Stimulated activated CD4-positive, alpha-beta T cell treated with anti-CD3 and anti-CD28 coated beads, Interleukin-12 subunit alpha, Interleukin-12 subunit beta, amount 100 ng/mL, for 48 hours (primary cell): ENCODE measurements at regions not wholly inside any gene's neighbourhood (a gene's known extent, or its start where the extent isn't known, plus 50 kb on each side); places are given as distances from the start of the nearest gene placed in this dataset.

ENCODE experiments used
- DNase-seq, 3 donors: peaks; one replicate each; pipeline ENCODE4 v3.0.0-alpha.2; 2020; ENCODE audit warnings: low read depth in 2 of 3, low spot score in 1 of 3

- no peak for DNase-seq
Measured at GRCh38 chr1:214823311-214824117, 220.5 kb downstream of the CENPF start.

- no peak for DNase-seq
Measured at GRCh38 chr1:214824763-214825162, 221.8 kb downstream of the CENPF start.

- DNase-seq: no peak
Measured at GRCh38 chr1:214826619-214827018, 223.6 kb downstream of the CENPF start.

GRCh38 chr1:214827883-214828282 lies 224.9 kb downstream of the CENPF start:
- DNase-seq: no peak

- no peak for DNase-seq
Measured at GRCh38 chr1:214830941-214831340, 227.9 kb downstream of the CENPF start.

GRCh38 chr1:214831956-214832355 lies 229.0 kb downstream of the CENPF start:
- DNase-seq: no peak

DNA sequence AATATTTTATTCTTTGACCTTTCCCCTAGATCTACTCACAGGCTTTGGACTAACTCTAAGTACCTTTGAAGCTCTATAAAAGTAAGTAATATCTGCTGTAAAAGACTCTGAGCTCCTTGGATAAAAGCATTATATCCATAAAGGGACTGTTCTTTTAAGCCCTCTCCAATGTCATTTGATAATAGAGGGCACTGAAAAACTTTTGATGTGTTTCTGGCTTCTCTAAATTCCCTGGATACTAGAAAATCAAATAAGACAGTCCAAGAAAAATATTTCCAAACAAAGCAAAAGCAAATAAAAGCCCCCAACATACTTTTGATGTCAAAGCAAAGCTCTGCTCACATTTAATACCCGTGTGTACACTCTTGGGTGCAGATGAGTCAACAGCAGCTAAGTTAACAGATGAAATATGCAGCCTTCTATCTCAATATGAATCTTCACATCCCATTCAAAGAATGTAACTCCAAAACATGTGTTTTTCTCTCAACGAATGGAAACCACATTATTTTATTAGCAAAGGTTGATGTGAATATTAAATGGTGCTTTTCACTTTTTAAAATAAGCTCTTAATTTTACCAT lies 230.3 kb downstream of the CENPF start:
- no peak for DNase-seq

GRCh38 chr1:214837376-214837775 lies 234.4 kb downstream of the CENPF start:
- DNase-seq: no peak

GRCh38 chr1:214838351-214838750 lies 235.4 kb downstream of the CENPF start:
- no peak for DNase-seq

DNA sequence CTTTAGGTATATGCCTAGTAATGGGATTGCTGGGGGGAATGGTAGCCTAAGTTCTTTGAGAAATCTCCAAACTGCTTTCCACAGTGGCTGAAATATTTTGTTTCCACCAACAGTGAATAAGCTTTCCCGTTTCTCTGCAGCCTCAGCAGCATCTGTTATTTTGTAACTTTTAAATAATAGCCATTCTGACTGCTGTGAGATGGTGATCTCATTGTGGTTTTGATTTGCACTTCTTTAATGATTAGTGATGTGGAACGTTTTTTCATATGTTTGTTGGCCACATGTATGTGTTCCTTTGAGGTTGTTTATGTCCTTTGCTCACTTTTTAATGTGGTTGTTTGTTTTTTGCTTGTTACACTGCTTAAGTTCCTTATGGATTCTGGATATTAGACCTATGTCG lies 237.4 kb downstream of the CENPF start:
- no peak for DNase-seq

DNA sequence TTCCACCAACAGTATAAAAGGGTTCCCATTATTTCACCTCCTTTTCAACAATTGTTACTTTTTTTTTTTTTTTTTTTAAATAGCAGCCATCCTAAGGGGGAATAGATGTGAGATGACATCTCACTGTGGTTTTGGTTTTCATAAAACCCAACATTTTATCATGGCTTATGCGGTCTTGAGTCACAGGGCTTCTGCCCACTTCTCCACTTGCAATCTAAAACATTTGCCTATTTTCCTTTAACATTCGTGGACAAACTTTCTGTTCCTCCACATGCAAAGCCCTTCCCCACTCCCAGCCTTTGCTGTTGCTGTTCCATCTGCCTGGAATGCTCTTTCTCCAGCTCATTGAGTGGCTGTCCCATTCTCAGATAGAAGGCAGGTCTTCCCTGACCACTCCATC lies 239.7 kb upstream of the KCNK2 start:
- DNase-seq: no peak

GRCh38 chr1:214843281-214843680 lies 239.3 kb upstream of the KCNK2 start:
- DNase-seq: no peak

GRCh38 chr1:214844319-214844718 lies 238.2 kb upstream of the KCNK2 start:
- DNase-seq: no peak

DNA sequence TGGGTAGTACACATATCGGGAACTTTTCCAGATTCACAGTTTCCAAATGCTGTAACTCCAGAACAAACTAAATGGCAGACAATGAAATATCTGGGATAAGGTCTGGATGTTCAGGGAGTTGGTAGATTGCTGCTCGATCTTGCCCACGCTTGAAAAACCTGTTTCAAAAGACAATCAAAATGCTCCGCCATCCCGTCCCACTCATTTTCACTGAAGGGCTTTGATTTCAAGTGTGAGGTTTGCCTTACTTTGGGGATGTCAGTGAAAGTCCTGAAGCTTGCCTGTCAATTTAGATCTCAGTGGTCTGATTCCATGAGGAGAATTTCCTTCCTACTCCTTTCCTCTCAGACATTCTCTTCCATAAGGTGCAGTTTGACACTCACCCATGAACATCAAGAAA lies 236.3 kb upstream of the KCNK2 start:
- DNase-seq: no peak

DNA sequence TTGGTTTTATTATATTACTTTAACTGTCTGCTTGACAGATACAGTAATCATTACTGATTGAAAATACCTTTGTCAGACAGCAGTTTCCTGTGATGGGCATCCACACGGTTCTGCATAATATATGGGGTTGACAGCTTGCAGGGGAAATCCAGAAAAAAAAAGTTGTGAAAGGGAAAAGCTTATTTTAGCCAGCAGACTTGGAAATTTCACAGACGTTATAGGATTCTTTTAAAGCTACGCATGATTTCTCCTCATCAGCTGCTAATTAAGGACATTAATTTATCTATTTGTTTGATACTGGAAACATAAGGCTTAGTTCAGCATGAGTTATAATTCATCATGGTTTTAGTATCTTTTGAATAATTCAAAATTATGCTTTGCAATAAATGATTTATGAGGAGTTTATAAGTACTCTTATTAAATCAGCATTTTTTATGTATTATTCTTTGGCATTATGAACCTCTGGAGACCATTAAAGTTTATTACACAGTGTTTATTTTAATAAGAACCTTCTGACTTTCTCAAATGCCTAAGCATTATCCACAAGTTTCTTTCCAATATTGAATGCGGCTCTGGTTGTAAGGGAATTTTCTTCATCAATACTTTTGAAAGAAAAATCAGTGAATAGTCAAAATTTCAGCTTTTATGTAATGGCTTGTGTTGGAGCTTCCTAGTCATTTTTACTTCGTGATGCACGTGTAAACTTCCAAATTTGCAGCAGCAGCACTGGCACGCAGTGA lies 235.3 kb upstream of the KCNK2 start:
- DNase-seq: no peak

- DNase-seq: no peak
Measured at GRCh38 chr1:214848101-214848500, 234.4 kb upstream of the KCNK2 start.

DNA sequence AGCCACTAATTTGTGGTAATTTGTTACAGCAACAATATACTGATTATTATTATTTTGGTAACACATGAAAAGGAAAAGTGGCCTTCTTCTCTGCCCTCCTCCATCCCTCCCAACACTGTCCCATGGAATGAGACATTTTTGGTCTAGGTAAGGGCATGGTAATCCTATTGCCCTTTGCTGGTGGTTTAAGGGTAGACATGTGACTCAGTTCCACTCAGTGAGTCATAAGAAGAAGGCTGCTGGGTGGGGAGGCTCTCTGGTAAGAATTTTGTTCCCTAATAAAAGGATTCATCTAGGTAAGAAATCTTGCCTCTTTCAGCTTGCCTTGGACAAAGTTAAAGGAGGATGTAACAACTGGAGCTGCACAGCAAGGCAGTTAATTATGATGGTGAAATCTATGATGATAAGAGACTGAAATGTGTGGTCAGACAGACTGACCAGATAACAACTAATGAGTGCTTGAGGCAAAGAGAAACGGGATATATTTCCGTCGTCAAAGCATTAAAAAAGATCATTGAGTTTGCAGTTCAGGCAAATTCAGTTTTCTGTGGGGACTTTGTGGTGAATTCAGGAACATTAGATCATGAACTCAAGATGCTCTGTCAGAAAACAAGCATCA lies 232.0 kb upstream of the KCNK2 start:
- no peak for DNase-seq

- no peak for DNase-seq
Measured at GRCh38 chr1:214853340-214853739, 229.2 kb upstream of the KCNK2 start.

DNA sequence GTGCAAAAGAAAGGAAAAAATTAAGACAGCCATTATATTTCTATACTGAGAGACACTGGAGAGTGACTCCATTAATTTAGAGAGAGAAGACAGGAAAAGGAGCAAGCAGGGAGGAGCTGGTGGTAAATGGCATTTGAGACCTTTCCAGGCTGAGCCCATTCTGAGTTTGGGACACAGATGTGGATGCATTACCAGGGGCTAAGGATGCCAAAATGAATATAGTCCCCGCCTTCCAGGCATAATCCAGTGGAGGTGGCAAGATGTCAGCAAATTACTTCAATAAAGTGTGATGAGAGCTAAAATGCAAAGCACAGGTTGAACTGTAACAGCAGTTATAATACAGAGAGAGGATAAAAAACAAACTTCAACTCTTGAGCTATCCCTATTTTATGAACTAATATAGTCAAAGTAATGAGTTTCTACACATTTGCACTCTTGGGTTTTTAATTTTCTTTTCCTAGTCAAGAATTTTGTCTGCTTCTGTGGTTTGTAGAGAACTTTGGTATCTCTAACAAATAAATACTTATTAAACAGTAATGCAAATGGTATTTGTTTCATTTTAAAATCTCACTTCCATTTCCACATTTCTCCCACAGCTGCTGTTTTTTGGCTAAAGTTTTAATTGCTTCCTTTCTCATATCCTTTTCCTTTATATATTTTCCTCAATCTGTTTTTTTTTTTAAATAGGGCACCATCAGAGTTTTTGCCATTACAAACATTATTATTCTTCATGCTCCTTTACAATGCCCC lies 228.2 kb upstream of the KCNK2 start:
- no peak for DNase-seq

DNA sequence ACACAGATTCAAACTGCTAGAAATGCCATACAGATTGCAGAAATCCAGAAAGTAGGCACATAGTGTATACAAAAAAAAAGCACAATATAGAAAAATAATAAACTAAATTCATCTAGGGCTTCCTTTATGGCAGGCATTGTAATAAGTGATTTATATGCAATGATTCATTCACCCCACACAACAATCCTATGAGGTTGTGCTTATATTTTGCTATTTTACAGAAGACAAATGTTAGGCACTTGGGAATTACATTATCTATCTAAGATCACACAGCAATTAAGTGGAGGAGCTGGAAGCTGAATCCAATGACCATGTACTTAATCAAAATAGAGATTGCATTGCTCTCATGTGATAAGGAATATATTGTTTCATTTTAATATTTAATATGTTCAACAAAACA lies 225.7 kb upstream of the KCNK2 start:
- DNase-seq: no peak

DNA sequence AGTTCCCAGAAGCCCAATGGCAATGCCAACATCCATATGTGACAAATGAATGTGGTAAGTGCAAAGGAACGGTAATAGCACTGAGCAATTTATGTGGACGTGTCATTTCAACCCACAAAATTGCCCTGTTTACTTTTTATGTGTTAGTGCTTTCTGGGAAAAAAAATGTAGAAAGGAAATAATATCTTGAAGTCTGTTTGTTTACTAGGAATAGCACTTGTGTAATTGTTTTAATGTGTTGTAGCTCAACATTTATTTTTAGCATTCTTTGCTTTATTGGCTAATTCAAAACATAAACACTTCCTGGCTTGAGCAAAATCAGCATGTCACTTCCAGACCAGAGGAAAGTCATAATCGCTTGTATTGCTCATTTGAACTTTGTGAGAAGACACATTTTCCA lies 224.8 kb upstream of the KCNK2 start:
- DNase-seq: no peak
